Adipocyte (in vitro differentiated cells): ENCODE measurements at regions not wholly inside any gene's neighbourhood (a gene's known extent, or its start where the extent isn't known, plus 50 kb on each side); places are given as distances from the start of the nearest gene placed in this dataset.

Experiments
- DNase-seq: peaks from one replicate; pipeline ENCODE4 v3.0.0-alpha.2; 2015; ENCODE audit warnings: low read depth
- H3K27me3 ChIP-seq: replicated peaks from 2 replicates; pipeline ENCODE4 v1.7.0; 2013; ENCODE audit warnings: mild to moderate bottlenecking, low read length, moderate library complexity; ENCODE audit not compliant: control insufficient read depth, insufficient read depth
- H3K36me3 ChIP-seq: 2 replicates; pipeline ENCODE4 v1.7.0; 2013; ENCODE audit warnings: low read length, mild to moderate bottlenecking, moderate library complexity; ENCODE audit not compliant: control insufficient read depth, insufficient read depth, severe bottlenecking
- H3K4me1 ChIP-seq: 2 replicates; pipeline ENCODE4 v1.7.0; 2013; ENCODE audit warnings: mild to moderate bottlenecking, low read length, moderate library complexity; ENCODE audit not compliant: control insufficient read depth, insufficient read depth
- H3K4me3 ChIP-seq: 2 replicates; pipeline ENCODE4 v1.7.0; 2013; ENCODE audit warnings: mild to moderate bottlenecking, low read length, moderate library complexity
- H3K9ac ChIP-seq: 2 replicates; pipeline ENCODE4 v1.7.0; 2013; ENCODE audit warnings: mild to moderate bottlenecking, low read length, moderate library complexity
- H3K9me3 ChIP-seq: 2 replicates; pipeline ENCODE4 v1.7.0; 2013; ENCODE audit warnings: mild to moderate bottlenecking, low read length, moderate library complexity; ENCODE audit not compliant: control insufficient read depth

DNA sequence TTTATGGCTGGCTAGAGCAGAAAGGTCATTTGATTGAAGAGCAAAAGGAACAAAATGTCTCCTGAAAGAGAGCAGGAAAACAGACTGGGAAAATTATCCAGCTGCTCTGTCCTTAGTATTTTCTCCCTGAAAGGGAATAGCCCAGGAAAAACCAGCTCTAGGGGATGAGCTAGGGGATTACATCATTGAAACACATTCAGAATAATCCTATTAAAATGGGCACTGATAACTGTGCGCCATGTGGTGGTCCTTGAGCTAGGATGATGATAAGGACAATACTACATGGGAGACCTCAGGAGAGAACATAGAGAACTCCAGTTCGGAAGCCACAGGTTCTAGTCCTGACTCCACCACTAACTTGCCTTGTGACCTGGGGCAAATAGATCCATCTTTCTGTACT lies 873.8 kb downstream of the TYW1 start:
- Histone ChIP-seq H3K27me3 (no peaks in the 10 kb centered on the region), H3K9me3 (no peaks in the 10 kb centered on the region)

DNA sequence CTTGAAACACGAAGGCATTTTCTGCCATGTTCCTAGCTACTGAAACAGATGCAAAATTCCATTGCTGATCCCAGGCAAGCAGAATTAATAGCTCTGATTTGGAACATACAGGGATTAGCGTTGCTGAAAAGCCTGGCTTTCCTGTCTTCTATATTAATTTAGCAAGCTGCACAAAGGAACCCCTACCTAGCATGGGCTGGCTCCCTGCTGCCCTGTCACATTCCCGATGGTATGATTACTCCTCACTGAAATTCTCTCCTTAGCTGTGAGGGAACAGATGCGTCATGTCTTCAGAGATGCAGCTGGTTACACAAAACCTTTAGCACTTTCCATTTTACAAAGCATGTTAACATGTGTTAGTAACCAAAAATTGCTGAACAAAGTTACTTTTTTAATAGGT lies 878.9 kb downstream of the TYW1 start:
- H3K9ac ChIP-seq: no peak overlapping the region
- DNase-seq: no peak
- no peaks in the 10 kb centered on the region for H3K4me1 ChIP-seq
- H3K4me3 ChIP-seq: no peak overlapping the region
- H3K27me3 ChIP-seq: no peaks in the 10 kb centered on the region
- no peaks in the 10 kb centered on the region for H3K36me3 ChIP-seq
- no peaks in the 10 kb centered on the region for H3K9me3 ChIP-seq

More for the DNA sequence above, 873.8 kb downstream of the TYW1 start:
- H3K36me3 ChIP-seq: no peaks in the 10 kb centered on the region
- no peak overlapping the region for H3K4me3 ChIP-seq
- H3K4me1 ChIP-seq: no peaks in the 10 kb centered on the region
- no peak overlapping the region for H3K9ac ChIP-seq
- DNase-seq: no peak

DNA sequence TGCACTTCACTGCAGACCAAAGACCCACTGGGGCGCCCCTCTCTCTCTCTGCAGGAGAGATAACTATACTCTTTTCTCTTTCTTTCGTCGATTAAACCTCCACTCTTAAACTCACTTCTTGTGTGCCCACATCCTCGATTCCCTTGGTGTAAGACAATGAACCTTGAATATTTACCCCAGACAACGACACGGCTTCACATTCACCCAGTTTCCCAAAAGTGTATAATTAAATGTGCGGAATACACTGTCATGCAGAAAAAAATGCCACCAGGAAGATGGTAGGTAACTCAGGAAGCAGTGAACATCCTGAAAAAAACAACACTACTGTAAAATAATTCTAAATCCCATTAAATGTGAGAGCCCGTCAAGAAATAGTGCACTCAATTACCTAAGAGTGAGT lies 882.2 kb downstream of the TYW1 start:
- no peak overlapping the region for H3K4me3 ChIP-seq
- H3K27me3 ChIP-seq: peaks cover 3% of the 10 kb centered on the region
- no peaks in the 10 kb centered on the region for H3K4me1 ChIP-seq
- no peak for DNase-seq
- H3K36me3 ChIP-seq: no peaks in the 10 kb centered on the region
- no peak overlapping the region for H3K9ac ChIP-seq
- H3K9me3 ChIP-seq: no peaks in the 10 kb centered on the region

DNA sequence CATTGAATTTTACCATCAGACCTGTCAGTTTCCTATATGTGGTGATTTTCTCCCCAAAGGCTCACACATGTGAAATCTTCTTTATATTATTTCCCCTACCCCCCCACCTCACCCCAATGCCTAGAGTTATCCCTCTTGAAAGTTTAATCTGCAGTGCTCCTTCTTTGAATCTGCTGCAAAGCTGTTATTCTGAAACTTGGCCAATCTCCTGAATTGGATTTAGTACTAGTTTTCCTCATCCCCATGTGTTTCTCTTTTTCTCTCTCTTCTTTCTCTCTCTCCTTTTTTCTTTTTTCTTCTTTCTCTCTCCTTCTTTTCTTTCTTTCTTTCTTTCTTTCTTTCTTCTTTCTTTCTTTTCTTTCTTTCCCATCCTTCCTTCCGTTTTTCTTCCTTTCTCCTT lies 886.2 kb downstream of the TYW1 start:
- H3K4me1 ChIP-seq: no peaks in the 10 kb centered on the region
- H3K27me3 ChIP-seq: peaks cover 3% of the 10 kb centered on the region
- H3K4me3 ChIP-seq: no peak overlapping the region
- H3K9me3 ChIP-seq: peaks cover 8% of the 10 kb centered on the region
- H3K36me3 ChIP-seq: no peaks in the 10 kb centered on the region
- DNase-seq: no peak
- H3K9ac ChIP-seq: no peak overlapping the region

DNA sequence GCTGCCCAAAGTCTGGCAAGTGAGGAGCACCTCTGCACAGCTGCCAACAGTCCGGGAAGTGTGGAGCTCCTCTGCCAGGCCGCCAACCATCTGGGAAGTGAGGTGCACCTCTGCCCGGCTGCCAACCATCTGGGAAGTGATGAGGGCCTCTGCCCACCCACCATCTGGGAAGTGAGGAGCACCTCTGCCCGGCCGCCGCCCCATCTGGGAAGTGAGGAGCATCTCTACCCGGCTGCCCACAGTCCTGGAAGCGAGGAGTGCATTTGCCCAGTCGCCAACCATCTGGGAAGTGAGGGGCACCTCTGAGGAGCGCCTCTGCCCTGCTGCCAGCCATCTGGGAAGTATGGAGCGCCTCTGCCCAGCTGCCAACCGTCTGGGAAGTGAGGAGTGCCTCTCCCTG lies 893.7 kb downstream of the TYW1 start:
- no peak overlapping the region for H3K4me3 ChIP-seq
- H3K9me3 ChIP-seq: peaks cover 25% of the 10 kb centered on the region
- H3K4me1 ChIP-seq: peaks cover 3% of the 10 kb centered on the region
- no peaks in the 10 kb centered on the region for H3K36me3 ChIP-seq
- no peaks in the 10 kb centered on the region for H3K27me3 ChIP-seq
- no peak for DNase-seq
- H3K9ac ChIP-seq: no peak overlapping the region

DNA sequence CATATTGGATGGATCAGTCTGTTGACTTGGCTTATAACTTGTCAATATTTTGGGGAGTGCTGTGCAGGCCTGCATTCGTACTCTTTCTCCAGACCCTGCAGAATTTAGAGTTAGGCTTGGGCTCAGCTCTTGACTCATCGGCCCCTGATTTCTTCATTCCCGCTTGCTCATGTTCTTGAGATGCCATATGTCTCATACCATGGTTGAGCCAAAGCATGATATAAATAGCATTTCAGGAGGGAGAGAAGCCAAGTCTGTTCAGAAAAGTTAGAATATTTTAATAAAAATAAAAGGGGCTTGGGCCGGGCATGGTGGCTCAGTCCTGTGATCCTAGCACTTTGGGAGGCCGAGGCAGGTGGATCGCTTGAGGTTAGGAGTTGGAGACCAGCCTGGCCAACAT lies 898.1 kb downstream of the TYW1 start:
- H3K4me1 ChIP-seq: peaks cover 3% of the 10 kb centered on the region
- no peak for DNase-seq
- peaks cover 6% of the 10 kb centered on the region for H3K9me3 ChIP-seq
- H3K27me3 ChIP-seq: no peaks in the 10 kb centered on the region
- H3K36me3 ChIP-seq: no peaks in the 10 kb centered on the region
- no peak overlapping the region for H3K4me3 ChIP-seq
- no peak overlapping the region for H3K9ac ChIP-seq

DNA sequence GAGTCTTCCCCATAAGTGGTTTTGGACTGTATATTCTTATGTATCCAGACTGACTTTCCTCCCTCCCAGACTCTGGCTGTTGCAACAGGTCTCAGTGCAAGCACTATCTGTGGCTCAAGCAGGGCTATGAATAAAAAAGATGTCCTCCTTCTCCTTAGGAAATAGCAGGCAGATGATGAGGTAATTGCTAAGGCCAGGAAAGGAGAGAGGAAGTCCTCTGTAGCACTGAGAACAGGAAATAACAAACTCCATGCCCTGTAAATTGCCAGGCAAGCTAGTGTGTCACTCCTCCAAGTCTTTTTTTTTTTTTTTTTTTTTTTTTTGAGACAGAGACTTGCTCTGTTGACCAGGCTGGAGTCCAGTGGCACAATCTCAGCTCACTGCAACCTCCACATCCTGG lies 900.1 kb downstream of the TYW1 start:
- DNase-seq: no peak
- Histone ChIP-seq H3K27me3 (peaks cover 7% of the 10 kb centered on the region), H3K4me3 (no peak overlapping the region), H3K9me3 (no peaks in the 10 kb centered on the region), H3K9ac (no peak overlapping the region), H3K4me1 (peaks cover 3% of the 10 kb centered on the region), H3K36me3 (no peaks in the 10 kb centered on the region)

DNA sequence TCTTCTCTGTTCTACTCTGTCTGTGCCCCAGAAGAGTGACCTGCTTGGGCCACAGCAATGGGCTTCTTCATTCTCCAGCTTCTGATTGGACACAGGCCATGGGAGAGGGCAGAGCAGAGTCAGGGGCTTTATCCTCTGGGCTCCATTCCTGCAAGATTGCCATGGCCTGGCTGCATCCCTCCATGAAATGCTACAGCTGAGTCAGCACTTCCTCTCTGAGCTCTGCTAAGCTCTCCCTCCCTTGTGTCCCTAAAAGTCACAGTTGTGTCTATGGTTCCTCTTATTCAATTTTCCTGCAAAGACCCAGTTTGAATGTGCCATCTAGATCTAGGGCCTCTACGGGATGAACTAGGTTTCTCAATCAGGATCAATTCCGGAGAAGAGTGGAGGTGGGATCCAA lies 903.8 kb downstream of the TYW1 start:
- no peaks in the 10 kb centered on the region for H3K4me1 ChIP-seq
- DNase-seq: no peak
- no peaks in the 10 kb centered on the region for H3K36me3 ChIP-seq
- H3K27me3 ChIP-seq: peaks cover 14% of the 10 kb centered on the region
- no peak overlapping the region for H3K4me3 ChIP-seq
- H3K9me3 ChIP-seq: no peaks in the 10 kb centered on the region
- no peak overlapping the region for H3K9ac ChIP-seq

DNA sequence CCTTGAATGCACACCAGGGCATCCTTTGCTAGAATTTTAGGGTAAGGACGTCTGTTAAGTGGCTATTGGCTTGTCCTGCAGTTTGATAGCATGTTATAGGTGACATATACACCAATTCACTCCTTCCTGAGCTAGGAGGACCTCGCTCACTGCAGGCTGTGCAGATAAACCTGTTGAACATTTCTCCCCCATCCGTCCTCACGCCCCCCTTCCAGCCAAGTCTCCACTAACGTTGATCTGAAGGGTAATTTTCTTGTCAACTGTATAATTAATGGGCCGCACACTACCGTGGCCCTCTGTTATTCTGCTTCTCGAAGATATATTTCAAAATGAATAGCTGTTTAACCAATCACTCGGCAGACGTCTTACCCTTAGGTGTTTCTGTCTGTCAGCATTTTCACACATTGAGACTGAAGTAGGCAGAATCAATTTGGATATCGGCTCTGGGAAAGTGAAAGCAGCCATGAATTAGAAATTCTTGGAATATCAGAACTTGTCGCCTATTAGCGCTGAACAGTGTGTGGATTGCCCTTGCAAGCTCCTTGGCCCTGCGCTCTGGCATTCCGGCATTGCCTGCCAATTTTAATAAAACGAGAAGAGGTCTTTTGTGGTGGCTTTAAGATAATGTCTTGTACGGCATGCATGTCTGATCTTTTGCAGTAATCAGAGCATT lies 905.3 kb downstream of the TYW1 start:
- no peaks in the 10 kb centered on the region for H3K9me3 ChIP-seq
- H3K4me3 ChIP-seq: no peak overlapping the region
- no peak for DNase-seq
- H3K4me1 ChIP-seq: no peaks in the 10 kb centered on the region
- no peaks in the 10 kb centered on the region for H3K36me3 ChIP-seq
- H3K9ac ChIP-seq: no peak overlapping the region
- H3K27me3 ChIP-seq: peaks cover 18% of the 10 kb centered on the region

DNA sequence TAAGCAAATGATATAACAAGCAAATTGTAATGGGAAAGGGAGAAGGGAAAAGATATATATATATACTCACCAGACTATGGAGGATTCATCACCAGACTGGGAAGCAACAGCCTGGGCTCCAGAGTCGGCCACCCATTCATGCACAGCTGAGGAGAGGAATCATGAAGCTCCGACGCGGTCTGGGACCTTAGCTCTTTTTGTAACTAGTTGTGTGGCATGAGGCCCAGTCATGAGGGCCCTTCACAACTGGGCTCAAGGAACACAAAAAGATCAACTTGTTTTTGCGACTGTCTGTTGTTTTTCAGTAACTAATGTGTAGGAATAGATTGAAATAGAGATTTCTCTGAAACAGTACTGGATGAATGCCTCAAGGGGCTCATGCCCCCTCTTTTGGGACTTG lies 911.2 kb downstream of the TYW1 start:
- no peak for DNase-seq
- H3K36me3 ChIP-seq: no peaks in the 10 kb centered on the region
- H3K27me3 ChIP-seq: peaks cover 18% of the 10 kb centered on the region
- H3K9me3 ChIP-seq: no peaks in the 10 kb centered on the region
- H3K9ac ChIP-seq: no peak overlapping the region
- H3K4me3 ChIP-seq: no peak overlapping the region
- no peaks in the 10 kb centered on the region for H3K4me1 ChIP-seq

DNA sequence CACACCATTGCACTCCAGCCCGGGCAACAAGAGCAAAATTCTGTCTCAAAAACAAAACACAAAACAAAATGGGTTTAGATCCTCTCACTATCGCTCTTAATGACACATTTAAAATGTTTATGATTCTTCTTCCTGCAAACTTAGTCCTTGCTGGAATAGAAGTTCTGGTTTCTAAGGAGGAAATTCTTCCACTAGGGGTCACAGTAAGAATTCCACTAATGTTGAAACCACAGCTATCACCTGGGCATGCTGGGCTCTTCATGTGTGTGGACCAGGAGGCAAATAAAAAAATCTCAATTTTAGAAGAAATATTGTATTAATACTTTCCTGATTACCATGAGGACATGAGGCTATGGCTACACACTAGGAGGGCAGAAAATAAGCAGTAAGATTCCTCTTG lies 915.8 kb downstream of the TYW1 start:
- Histone ChIP-seq H3K36me3 (no peaks in the 10 kb centered on the region), H3K9me3 (no peaks in the 10 kb centered on the region), H3K4me3 (no peak overlapping the region), H3K27me3 (peaks cover 4% of the 10 kb centered on the region), H3K9ac (no peak overlapping the region), H3K4me1 (peaks cover 3% of the 10 kb centered on the region)
- DNase-seq: no peak

DNA sequence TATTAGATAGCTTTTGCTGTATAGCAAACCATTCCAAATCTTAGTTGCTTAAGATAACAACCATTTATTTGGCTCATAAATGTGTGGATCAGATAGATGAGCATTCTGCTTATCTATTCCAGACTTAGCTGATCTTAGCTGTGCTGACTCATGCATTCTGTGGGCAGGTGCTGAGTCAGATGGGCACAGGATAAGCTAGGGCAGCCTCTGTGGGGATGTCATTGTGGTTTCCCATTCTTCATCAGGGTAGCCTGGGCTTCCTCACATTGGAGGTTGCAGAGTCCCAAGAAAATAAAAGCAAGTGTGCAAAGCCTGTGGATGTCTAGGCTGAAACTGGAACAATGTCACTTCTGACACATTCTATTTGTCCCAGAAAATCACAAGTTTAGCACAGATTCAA lies 917.0 kb downstream of the TYW1 start:
- H3K27me3 ChIP-seq: peaks cover 4% of the 10 kb centered on the region
- no peak for DNase-seq
- peaks cover 3% of the 10 kb centered on the region for H3K4me1 ChIP-seq
- H3K4me3 ChIP-seq: no peak overlapping the region
- H3K9me3 ChIP-seq: no peaks in the 10 kb centered on the region
- no peak overlapping the region for H3K9ac ChIP-seq
- no peaks in the 10 kb centered on the region for H3K36me3 ChIP-seq
